ENCODE measurements at regions not wholly inside any gene's neighbourhood (a gene's known extent, or its start where the extent isn't known, plus 50 kb on each side); places are given as distances from the start of the nearest gene placed in this dataset.
"Not testable (repeated sequence)": the region's sequence is repeated elsewhere in the genome, so short reads cannot be mapped to it uniquely, and the experiment has no call there.

DNA sequence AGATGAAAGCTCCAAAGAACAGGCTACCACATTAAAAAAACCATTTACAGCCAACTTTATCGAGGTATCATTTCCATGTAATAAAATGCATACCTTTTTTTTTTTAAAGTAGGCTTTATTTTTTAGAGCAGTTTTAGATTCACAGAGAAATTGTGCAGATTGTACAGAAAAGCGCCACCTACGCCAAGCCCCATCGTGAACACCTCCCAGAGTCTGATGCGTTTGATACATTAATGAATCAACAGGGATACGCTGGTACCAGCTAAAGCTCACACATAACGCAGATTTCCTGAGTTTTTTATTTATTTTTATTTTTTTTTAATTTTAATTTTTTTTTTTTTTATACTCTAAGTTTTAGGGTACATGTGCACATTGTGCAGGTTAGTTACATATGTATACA lies 129.9 kb downstream of the KIF26A start:
- H3K4me2 ChIP-seq (ENCODE audit: extremely low read depth, insufficient read depth, low read length), result no peak overlapping the region
- no peaks in the 10 kb centered on the region for H3K79me2 ChIP-seq (ENCODE audit: control insufficient read depth, insufficient read depth, low read length)
- H3K4me1 ChIP-seq (ENCODE audit: control insufficient read depth, extremely low read depth, insufficient read depth, low read length), result no peaks in the 10 kb centered on the region
- no peaks in the 10 kb centered on the region for H3K27me3 ChIP-seq (ENCODE audit: control insufficient read depth, insufficient read depth, low read length)
- H2AFZ ChIP-seq (ENCODE audit: low read length), result no peak overlapping the region
- no peak overlapping the region for H3K27ac ChIP-seq (ENCODE audit: insufficient read depth, low read length)
- no peaks in the 10 kb centered on the region for H4K20me1 ChIP-seq (ENCODE audit: control insufficient read depth, extremely low read depth, insufficient read depth, low read length)
- TF ChIP-seq, protein P1, sequence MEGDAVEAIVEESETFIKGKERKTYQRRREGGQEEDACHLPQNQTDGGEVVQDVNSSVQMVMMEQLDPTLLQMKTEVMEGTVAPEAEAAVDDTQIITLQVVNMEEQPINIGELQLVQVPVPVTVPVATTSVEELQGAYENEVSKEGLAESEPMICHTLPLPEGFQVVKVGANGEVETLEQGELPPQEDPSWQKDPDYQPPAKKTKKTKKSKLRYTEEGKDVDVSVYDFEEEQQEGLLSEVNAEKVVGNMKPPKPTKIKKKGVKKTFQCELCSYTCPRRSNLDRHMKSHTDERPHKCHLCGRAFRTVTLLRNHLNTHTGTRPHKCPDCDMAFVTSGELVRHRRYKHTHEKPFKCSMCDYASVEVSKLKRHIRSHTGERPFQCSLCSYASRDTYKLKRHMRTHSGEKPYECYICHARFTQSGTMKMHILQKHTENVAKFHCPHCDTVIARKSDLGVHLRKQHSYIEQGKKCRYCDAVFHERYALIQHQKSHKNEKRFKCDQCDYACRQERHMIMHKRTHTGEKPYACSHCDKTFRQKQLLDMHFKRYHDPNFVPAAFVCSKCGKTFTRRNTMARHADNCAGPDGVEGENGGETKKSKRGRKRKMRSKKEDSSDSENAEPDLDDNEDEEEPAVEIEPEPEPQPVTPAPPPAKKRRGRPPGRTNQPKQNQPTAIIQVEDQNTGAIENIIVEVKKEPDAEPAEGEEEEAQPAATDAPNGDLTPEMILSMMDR (conservative IDR thresholded peaks at IDR 0.05 in 1 of 2, IDR thresholded peaks at IDR 0.05 in 1 of 2; ENCODE audit: low read depth in 1 of 2, low read length in 2 of 2), result no peak
- TF ChIP-seq EZH2 (IDR thresholded peaks at IDR 0.05; ENCODE audit: low read length, missing control alignments), result no peak
- DNase-seq (ENCODE audit: low read depth in 2 of 2), result no peak
- no peaks in the 10 kb centered on the region for H3K36me3 ChIP-seq (ENCODE audit: control insufficient read depth, insufficient read depth, low read length)
- H3K9ac ChIP-seq (ENCODE audit: insufficient read depth, low read length), result no peak overlapping the region
- no peak overlapping the region for H3K4me3 ChIP-seq (replicated peaks in 1 of 4; ENCODE audit: control extremely low read depth in 1 of 4, insufficient read depth in 1 of 4, low read depth in 3 of 4, low read length in 4 of 4)
- H3K9me3 ChIP-seq (ENCODE audit: control insufficient read depth, insufficient read depth, low read depth, low read length), result no peaks in the 10 kb centered on the region

GRCh38 chr14:104268725-104269436 lies 130.5 kb downstream of the KIF26A start:
- Histone ChIP-seq H3K4me3 (replicated peaks in 1 of 4; ENCODE audit: control extremely low read depth in 1 of 4, insufficient read depth in 1 of 4, low read depth in 3 of 4, low read length in 4 of 4) (no peak overlapping the region), H2AFZ (ENCODE audit: low read length) (no peak overlapping the region), H3K79me2 (ENCODE audit: control insufficient read depth, insufficient read depth, low read length) (no peaks in the 10 kb centered on the region), H3K4me2 (ENCODE audit: extremely low read depth, insufficient read depth, low read length) (no peak overlapping the region), H3K27ac (ENCODE audit: insufficient read depth, low read length) (no peak overlapping the region), H3K9ac (ENCODE audit: insufficient read depth, low read length) (no peak overlapping the region), H3K27me3 (ENCODE audit: control insufficient read depth, insufficient read depth, low read length) (no peaks in the 10 kb centered on the region), H3K4me1 (ENCODE audit: control insufficient read depth, extremely low read depth, insufficient read depth, low read length) (no peaks in the 10 kb centered on the region), H3K36me3 (ENCODE audit: control insufficient read depth, insufficient read depth, low read length) (no peaks in the 10 kb centered on the region), H4K20me1 (ENCODE audit: control insufficient read depth, extremely low read depth, insufficient read depth, low read length) (no peaks in the 10 kb centered on the region), H3K9me3 (ENCODE audit: control insufficient read depth, insufficient read depth, low read depth, low read length) (no peaks in the 10 kb centered on the region)
- TF ChIP-seq, protein P1 (conservative IDR thresholded peaks at IDR 0.05 in 1 of 2, IDR thresholded peaks at IDR 0.05 in 1 of 2; ENCODE audit: low read depth in 1 of 2, low read length in 2 of 2), result no peak
- no peak for TF ChIP-seq EZH2 (IDR thresholded peaks at IDR 0.05; ENCODE audit: low read length, missing control alignments)
- DNase-seq (ENCODE audit: low read depth in 2 of 2), result no peak

DNA sequence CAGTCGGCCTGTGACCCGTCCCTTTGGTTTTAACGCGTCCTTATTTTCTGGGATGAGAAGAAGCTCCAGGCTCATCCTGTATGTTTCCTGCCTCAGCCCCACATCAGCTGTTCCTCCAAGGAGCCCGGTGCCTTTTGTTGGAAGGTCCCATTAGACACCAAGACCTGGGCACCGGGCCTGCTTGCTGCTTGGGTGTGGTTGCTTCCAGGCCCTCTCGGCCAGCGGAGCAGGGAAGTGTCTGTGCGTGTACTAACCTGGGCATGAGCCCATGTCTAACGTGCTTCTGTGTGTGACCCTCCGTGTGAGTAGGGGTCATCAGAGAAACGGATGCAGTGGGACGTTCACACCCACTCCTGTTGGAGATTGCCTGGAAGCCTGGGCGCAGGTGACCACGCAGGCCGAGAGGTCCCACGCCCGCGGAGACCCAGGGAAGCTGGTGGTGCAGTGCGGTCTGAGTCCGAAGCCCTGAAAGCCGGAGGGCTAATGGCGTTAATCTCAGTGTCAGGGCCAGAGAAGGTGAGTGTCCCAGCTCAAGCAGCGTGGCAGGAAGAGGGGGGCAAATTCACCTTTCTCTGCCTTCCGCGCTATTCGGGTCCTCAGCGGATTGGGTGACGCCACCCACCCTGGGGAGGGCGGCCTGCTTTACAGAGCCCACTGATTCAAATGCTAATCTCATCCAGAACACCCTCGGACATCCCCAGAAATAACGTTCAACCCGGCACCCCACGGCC lies 131.3 kb downstream of the KIF26A start:
- H3K4me2 ChIP-seq (ENCODE audit: extremely low read depth, insufficient read depth, low read length); H3K4me1 ChIP-seq (ENCODE audit: control insufficient read depth, extremely low read depth, insufficient read depth, low read length); H3K9me3 ChIP-seq (ENCODE audit: control insufficient read depth, insufficient read depth, low read depth, low read length); DNase-seq (ENCODE audit: low read depth in 2 of 2); H2AFZ ChIP-seq (ENCODE audit: low read length); H3K79me2 ChIP-seq (ENCODE audit: control insufficient read depth, insufficient read depth, low read length); H3K9ac ChIP-seq (ENCODE audit: insufficient read depth, low read length); H3K36me3 ChIP-seq (ENCODE audit: control insufficient read depth, insufficient read depth, low read length); H3K4me3 ChIP-seq (replicated peaks in 1 of 4; ENCODE audit: control extremely low read depth in 1 of 4, insufficient read depth in 1 of 4, low read depth in 3 of 4, low read length in 4 of 4); H3K27me3 ChIP-seq (ENCODE audit: control insufficient read depth, insufficient read depth, low read length); H3K27ac ChIP-seq (ENCODE audit: insufficient read depth, low read length); H4K20me1 ChIP-seq (ENCODE audit: control insufficient read depth, extremely low read depth, insufficient read depth, low read length): not testable (repeated sequence)
